Kidney epithelial cell (primary cell): ENCODE measurements at regions not wholly inside any gene's neighbourhood (a gene's known extent, or its start where the extent isn't known, plus 50 kb on each side); places are given as distances from the start of the nearest gene placed in this dataset.

Source experiments
- DNase-seq: peaks from one replicate; pipeline ENCODE4 v3.0.0-alpha.2; 2010; ENCODE audit warnings: low read depth
- H3K27me3 ChIP-seq: 2 replicates; pipeline ENCODE4 v1.6.0; 2011; ENCODE audit warnings: low read length; ENCODE audit not compliant: control insufficient read depth, insufficient read depth
- H3K36me3 ChIP-seq: 2 replicates; pipeline ENCODE4 v1.5.1; 2011; ENCODE audit warnings: low read length; ENCODE audit not compliant: control insufficient read depth, insufficient read depth
- H3K4me3 ChIP-seq: 2 replicates; pipeline ENCODE4 v1.5.1; 2011; ENCODE audit warnings: low read depth, mild to moderate bottlenecking, control low read depth, low read length
- CTCF ChIP-seq: IDR thresholded peaks from 2 replicates; pipeline ENCODE4 v1.5.1; 2011; ENCODE audit warnings: mild to moderate bottlenecking, moderate library complexity, low read length, control low read depth, inconsistent platforms; ENCODE audit not compliant: insufficient read depth, poor library complexity, severe bottlenecking

GRCh38 chr15:98131924-98132323 lies 171.4 kb downstream of the ARRDC4 start:
- no peak for TF ChIP-seq CTCF
- DNase-seq, result no peak
- H3K27me3 ChIP-seq, result no peaks in the 10 kb centered on the region
- no peaks in the 10 kb centered on the region for H3K36me3 ChIP-seq
- H3K4me3 ChIP-seq, result no peak overlapping the region

DNA sequence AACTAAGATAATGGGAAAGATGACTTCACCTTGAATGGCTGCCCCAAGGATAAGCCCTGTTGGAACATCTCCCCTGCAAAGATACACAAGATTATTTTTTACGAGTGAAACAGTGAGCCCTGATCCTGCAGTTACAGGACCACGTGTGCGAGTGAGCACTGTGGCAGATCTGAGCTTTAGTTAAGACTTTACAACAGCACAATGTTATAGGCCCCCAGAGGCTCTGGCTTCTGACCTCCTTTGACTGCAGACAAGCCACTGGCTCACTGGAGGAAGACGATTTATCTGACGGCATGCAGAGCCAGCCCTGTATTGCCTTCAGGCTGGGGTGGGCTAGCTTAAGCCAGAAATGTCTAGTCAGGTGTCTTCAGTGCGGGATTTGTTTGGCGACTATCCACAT lies 174.4 kb downstream of the ARRDC4 start:
- TF ChIP-seq CTCF, result no peak
- Histone ChIP-seq H3K36me3 (no peaks in the 10 kb centered on the region), H3K27me3 (no peaks in the 10 kb centered on the region), H3K4me3 (no peak overlapping the region)
- no peak for DNase-seq

GRCh38 chr15:98138910-98139309 lies 178.4 kb downstream of the ARRDC4 start:
- no peaks in the 10 kb centered on the region for H3K27me3 ChIP-seq
- no peaks in the 10 kb centered on the region for H3K36me3 ChIP-seq
- H3K4me3 ChIP-seq, result no peak overlapping the region
- DNase-seq, result no peak
- no peak for TF ChIP-seq CTCF

DNA sequence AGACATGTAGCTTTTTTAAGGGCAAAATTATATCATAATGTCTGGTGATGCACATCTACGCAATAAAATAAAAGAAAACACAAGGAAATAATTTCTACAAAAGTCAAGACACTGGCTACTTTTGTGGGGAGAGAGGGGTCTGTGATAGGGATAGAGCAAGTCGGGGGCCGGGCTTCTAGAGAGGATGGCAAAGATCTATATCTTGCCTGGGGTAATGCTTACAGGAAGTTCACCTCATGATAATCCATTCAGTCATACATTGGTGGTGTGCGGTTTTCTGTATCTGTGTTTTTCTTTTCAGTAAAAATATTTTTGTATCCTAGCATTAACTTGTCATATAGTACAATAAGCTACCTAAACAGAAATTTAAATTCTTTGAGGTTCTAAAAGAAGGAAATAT lies 178.8 kb downstream of the ARRDC4 start:
- H3K27me3 ChIP-seq, result no peaks in the 10 kb centered on the region
- no peaks in the 10 kb centered on the region for H3K36me3 ChIP-seq
- no peak for TF ChIP-seq CTCF
- no peak overlapping the region for H3K4me3 ChIP-seq
- no peak for DNase-seq

- no peaks in the 10 kb centered on the region for H3K36me3 ChIP-seq
- H3K27me3 ChIP-seq, result no peaks in the 10 kb centered on the region
- DNase-seq, result no peak
- no peak for TF ChIP-seq CTCF
- no peak overlapping the region for H3K4me3 ChIP-seq
Observed at GRCh38 chr15:98142572-98142971, 182.1 kb downstream of the ARRDC4 start.

GRCh38 chr15:98143116-98143515 lies 182.6 kb downstream of the ARRDC4 start:
- H3K27me3 ChIP-seq, result no peaks in the 10 kb centered on the region
- DNase-seq, result no peak
- H3K4me3 ChIP-seq, result no peak overlapping the region
- no peaks in the 10 kb centered on the region for H3K36me3 ChIP-seq
- TF ChIP-seq CTCF, result no peak
